MM.1S (cell line): ENCODE measurements at regions not wholly inside any gene's neighbourhood (a gene's known extent, or its start where the extent isn't known, plus 50 kb on each side); places are given as distances from the start of the nearest gene placed in this dataset.

Experiments
- EZH2 ChIP-seq: fragments of 300-600 bp; sonication (generic); optimal IDR thresholded peaks from 2 replicates; pipeline ENCODE3; 2017; ENCODE audit warnings: low read depth, mild to moderate bottlenecking, antibody characterized with exemption, low read length, mixed read lengths
- EZH2phosphoT487 ChIP-seq: fragments of 300-600 bp; sonication (generic); IDR thresholded peaks from 2 replicates; pipeline ENCODE4 v1.6.1; 2018; ENCODE audit warnings: antibody characterized with exemption, low read length
- TF ChIP-seq, protein P1 (sequence below): fragments of 300-600 bp; sonication (generic); IDR thresholded peaks from 2 replicates; pipeline ENCODE4 v1.5.1; 2016; ENCODE audit warnings: antibody characterized with exemption, low read length, mixed read lengths

DNA sequence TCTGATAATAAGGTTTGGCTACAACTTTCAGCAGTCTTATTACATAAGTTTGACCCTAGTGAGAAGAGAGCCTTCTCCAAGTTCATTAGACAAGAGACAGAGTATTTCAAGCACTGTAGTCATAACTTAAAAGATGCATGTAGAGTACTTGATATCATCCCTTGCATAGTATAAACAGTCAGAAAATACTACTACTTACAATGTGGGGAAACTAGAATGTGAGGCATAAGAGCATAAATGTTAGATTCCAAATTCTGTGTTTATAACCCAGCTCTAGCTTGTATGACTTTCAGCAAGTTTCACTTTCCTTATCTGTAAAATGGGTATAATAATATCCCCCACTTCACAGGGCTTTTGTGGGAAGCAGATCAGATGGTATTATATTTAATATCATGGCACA is 56.8 kb upstream of the TMEM200A start:
- no peak for TF ChIP-seq EZH2
- TF ChIP-seq, protein P1, sequence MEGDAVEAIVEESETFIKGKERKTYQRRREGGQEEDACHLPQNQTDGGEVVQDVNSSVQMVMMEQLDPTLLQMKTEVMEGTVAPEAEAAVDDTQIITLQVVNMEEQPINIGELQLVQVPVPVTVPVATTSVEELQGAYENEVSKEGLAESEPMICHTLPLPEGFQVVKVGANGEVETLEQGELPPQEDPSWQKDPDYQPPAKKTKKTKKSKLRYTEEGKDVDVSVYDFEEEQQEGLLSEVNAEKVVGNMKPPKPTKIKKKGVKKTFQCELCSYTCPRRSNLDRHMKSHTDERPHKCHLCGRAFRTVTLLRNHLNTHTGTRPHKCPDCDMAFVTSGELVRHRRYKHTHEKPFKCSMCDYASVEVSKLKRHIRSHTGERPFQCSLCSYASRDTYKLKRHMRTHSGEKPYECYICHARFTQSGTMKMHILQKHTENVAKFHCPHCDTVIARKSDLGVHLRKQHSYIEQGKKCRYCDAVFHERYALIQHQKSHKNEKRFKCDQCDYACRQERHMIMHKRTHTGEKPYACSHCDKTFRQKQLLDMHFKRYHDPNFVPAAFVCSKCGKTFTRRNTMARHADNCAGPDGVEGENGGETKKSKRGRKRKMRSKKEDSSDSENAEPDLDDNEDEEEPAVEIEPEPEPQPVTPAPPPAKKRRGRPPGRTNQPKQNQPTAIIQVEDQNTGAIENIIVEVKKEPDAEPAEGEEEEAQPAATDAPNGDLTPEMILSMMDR = no peak
- no peak for TF ChIP-seq EZH2phosphoT487
